ENCODE measurements at regions not wholly inside any gene's neighbourhood (a gene's known extent, or its start where the extent isn't known, plus 50 kb on each side); places are given as distances from the start of the nearest gene placed in this dataset.

- WGBS (ENCODE audit: missing lambda C conversion rate) = 83% methylated on average over 3 of the region's 3 CpGs
Observed at GRCh38 chr9:115513148-115513547, 395.2 kb upstream of the TNC start.

GRCh38 chr9:115514454-115514853, 396.5 kb upstream of the TNC start:
- ChIA-PET POLR2A (no interaction called here), CTCF (interaction anchor here (1.2 to 5.4 kb wide), 2 partner anchors 10 to 14 kb away, joined by 4 to 25 read pairs; no protein-coding TSS in a partner anchor)
- no peak for FAIRE-seq
- ATAC-seq = no peak
- H3K4me1 ChIP-seq = no peaks in the 10 kb centered on the region
- no peak overlapping the region for H3K4me2 ChIP-seq
- no peak for TF ChIP-seq JUN (IDR thresholded peaks at IDR 0.05)
- TF ChIP-seq ZSCAN20 (CRISPR knock-in tag; IDR thresholded peaks at IDR 0.05) = no peak
- H3K9me3 ChIP-seq = no peaks in the 10 kb centered on the region
- H3K4me3 ChIP-seq = no peak overlapping the region
- no peak overlapping the region for H3K27ac ChIP-seq
- DNase-seq (ENCODE audit: low read depth in 1 of 2, low spot score in 1 of 2) = no peak

More at GRCh38 chr9:115513148-115513547, 395.2 kb upstream of the TNC start:
- no peaks in the 10 kb centered on the region for H3K4me1 ChIP-seq
- FAIRE-seq (no peak), DNase-seq (ENCODE audit: low read depth in 1 of 2, low spot score in 1 of 2) (no peak), ATAC-seq (no peak)
- 0 out of 3 replicates have a peak, but pooled peaks cover 3% of the 10 kb centered on the region for H3K9me3 ChIP-seq
- H3K27ac ChIP-seq = no peak overlapping the region
- H3K4me3 ChIP-seq = no peak overlapping the region
- ChIA-PET POLR2A (no interaction called here), CTCF (interaction anchor here (5.4 kb wide), 1 partner anchor 11 kb away, joined by 25 read pairs; no protein-coding TSS in a partner anchor)
- no peak overlapping the region for H3K4me2 ChIP-seq
- no peak for TF ChIP-seq ZFP36 (IDR thresholded peaks at IDR 0.05; ENCODE audit: borderline replicate concordance, partially characterized antibody)
- TF ChIP-seq NFE2L2 (conservative IDR thresholded peaks at IDR 0.05; ENCODE audit: low read length) = no peak
- TF ChIP-seq RFX5 (IDR thresholded peaks at IDR 0.05) = no peak
- TF ChIP-seq BCL3 (IDR thresholded peaks at IDR 0.05) = no peak
- no peak for TF ChIP-seq ELK1 (IDR thresholded peaks at IDR 0.05; ENCODE audit: low read depth, low read length)
- TF ChIP-seq SMC3 (IDR thresholded peaks at IDR 0.05) = no peak
- no peak for TF ChIP-seq GATA3 (IDR thresholded peaks at IDR 0.05; ENCODE audit: borderline replicate concordance)
- no peak for TF ChIP-seq ZNF302 (CRISPR knock-in tag; IDR thresholded peaks at IDR 0.05)
- no peak for TF ChIP-seq KDM5A (IDR thresholded peaks at IDR 0.05)

GRCh38 chr9:115517335-115518075, 399.5 kb upstream of the TNC start:
- no peak for ATAC-seq
- POLR2A ChIA-PET = no interaction called here

GRCh38 chr9:115520646-115521045, 402.7 kb upstream of the TNC start:
- Histone ChIP-seq H3K27ac (no peak overlapping the region), H3K4me3 (no peak overlapping the region), H3K4me2 (no peak overlapping the region), H3K9me3 (no peaks in the 10 kb centered on the region), H3K4me1 (no peaks in the 10 kb centered on the region)
- DNase-seq (ENCODE audit: low read depth in 1 of 2, low spot score in 1 of 2) = no peak
- ChIA-PET POLR2A (no interaction called here), CTCF (interaction anchor here (0.5 to 1.4 kb wide), 3 partner anchors 295 to 591 kb away, joined by 3 to 4 read pairs (median 3); no protein-coding TSS in a partner anchor)
- ATAC-seq = no peak
- FAIRE-seq = no peak
- 73% methylated on average over 3 of the region's 3 CpGs for WGBS (ENCODE audit: missing lambda C conversion rate)
- TF ChIP-seq ZSCAN20 (CRISPR knock-in tag; IDR thresholded peaks at IDR 0.05) (no peak), JUN (IDR thresholded peaks at IDR 0.05) (no peak), FOSB (CRISPR knock-in tag; IDR thresholded peaks at IDR 0.05) (no peak), HOXA7 (CRISPR knock-in tag; IDR thresholded peaks at IDR 0.05) (no peak), ESRRA (IDR thresholded peaks at IDR 0.05; ENCODE audit: borderline replicate concordance, low read length) (no peak), HES2 (IDR thresholded peaks at IDR 0.05) (no peak), CEBPB (IDR thresholded peaks at IDR 0.05) (no peak), SMC3 (IDR thresholded peaks at IDR 0.05) (no peak), NR3C1 (IDR thresholded peaks at IDR 0.05) (no peak), RNF2 (IDR thresholded peaks at IDR 0.05; ENCODE audit: borderline replicate concordance, low read depth) (no peak), RCOR1 (IDR thresholded peaks at IDR 0.05; ENCODE audit: low read depth, low read length) (no peak), HOXB5 (CRISPR knock-in tag; IDR thresholded peaks at IDR 0.05) (no peak), EP300 (IDR thresholded peaks at IDR 0.05) (no peak), FOXS1 (CRISPR knock-in tag; IDR thresholded peaks at IDR 0.05) (no peak), EHF (CRISPR knock-in tag; IDR thresholded peaks at IDR 0.05) (no peak), HMGXB4 (CRISPR knock-in tag; IDR thresholded peaks at IDR 0.05; ENCODE audit: borderline replicate concordance) (no peak), HDAC2 (IDR thresholded peaks at IDR 0.05) (no peak), TFCP2L1 (CRISPR knock-in tag; IDR thresholded peaks at IDR 0.05) (no peak), HOXB13 (CRISPR knock-in tag; IDR thresholded peaks at IDR 0.05; ENCODE audit: low read depth) (no peak)

More at GRCh38 chr9:115517335-115518075, 399.5 kb upstream of the TNC start:
- DNase-seq (ENCODE audit: low read depth in 1 of 2, low spot score in 1 of 2) = no peak
- TF ChIP-seq RNF2 (IDR thresholded peaks at IDR 0.05; ENCODE audit: borderline replicate concordance, low read depth) (no peak), HEYL (CRISPR knock-in tag; IDR thresholded peaks at IDR 0.05) (no peak), RFX5 (IDR thresholded peaks at IDR 0.05) (no peak), POLR2A (IDR thresholded peaks at IDR 0.05; ENCODE audit: low read length) (no peak)
- no peak overlapping the region for H3K4me3 ChIP-seq
- H3K9me3 ChIP-seq = no peaks in the 10 kb centered on the region
- H3K27ac ChIP-seq = no peak overlapping the region
- CTCF ChIA-PET = interaction anchor here (1.0 kb wide), 1 partner anchor 503 kb away, joined by 3 read pairs; no protein-coding TSS in a partner anchor
- H3K4me2 ChIP-seq = no peak overlapping the region
- FAIRE-seq = peak; percentile 43
- no peaks in the 10 kb centered on the region for H3K4me1 ChIP-seq
